GM06990 (cell line): ENCODE measurements at regions not wholly inside any gene's neighbourhood (a gene's known extent, or its start where the extent isn't known, plus 50 kb on each side); places are given as distances from the start of the nearest gene placed in this dataset.

ENCODE experiments used
- DNase-seq: peaks from one replicate; pipeline ENCODE4 v3.0.0-alpha.2; 2011; ENCODE audit not compliant: insufficient read length; ENCODE audit errors: extremely low read depth
- H3K27me3 ChIP-seq: replicated peaks from 2 replicates; pipeline ENCODE4 v1.6.0; 2011; ENCODE audit warnings: low read length; ENCODE audit not compliant: control insufficient read depth, insufficient read depth
- H3K36me3 ChIP-seq: 2 replicates; pipeline ENCODE4 v1.5.1; 2011; ENCODE audit warnings: low read length; ENCODE audit not compliant: control insufficient read depth, insufficient read depth
- H3K4me3 ChIP-seq: replicated peaks from 2 replicates; pipeline ENCODE4 v1.5.1; 2011; ENCODE audit warnings: low read depth, mild to moderate bottlenecking, control low read depth, low read length
- CTCF ChIP-seq: IDR thresholded peaks from 2 replicates; pipeline ENCODE4 v1.5.1; 2011; ENCODE audit warnings: low read length, control low read depth, mild to moderate bottlenecking, inconsistent platforms; ENCODE audit not compliant: insufficient read depth, poor library complexity, severe bottlenecking

- Histone ChIP-seq H3K36me3 (no peaks in the 10 kb centered on the region), H3K4me3 (no peak overlapping the region), H3K27me3 (no peaks in the 10 kb centered on the region; the same call in 1 of the 2 replicates)
- peak; percentile 1 for DNase-seq
- TF ChIP-seq CTCF: peak; percentile 38
These were observed 456.2 kb upstream of the DYNLRB2 start for GRCh38 chr16:80084614-80085013.

GRCh38 chr16:80084163-80084562 is 456.6 kb upstream of the DYNLRB2 start:
- no peaks in the 10 kb centered on the region for H3K36me3 ChIP-seq

GRCh38 chr16:80082906-80083305 is 457.9 kb upstream of the DYNLRB2 start:
- TF ChIP-seq CTCF: no peak
- DNase-seq: no peak
- Histone ChIP-seq H3K36me3 (no peaks in the 10 kb centered on the region), H3K4me3 (no peak overlapping the region), H3K27me3 (no peaks in the 10 kb centered on the region; the same call in 1 of the 2 replicates)

More at GRCh38 chr16:80084163-80084562, 456.6 kb upstream of the DYNLRB2 start:
- H3K4me3 ChIP-seq: no peak overlapping the region
- TF ChIP-seq CTCF: no peak
- H3K27me3 ChIP-seq: no peaks in the 10 kb centered on the region; the same call in 1 of the 2 replicates
- DNase-seq: no peak

DNA sequence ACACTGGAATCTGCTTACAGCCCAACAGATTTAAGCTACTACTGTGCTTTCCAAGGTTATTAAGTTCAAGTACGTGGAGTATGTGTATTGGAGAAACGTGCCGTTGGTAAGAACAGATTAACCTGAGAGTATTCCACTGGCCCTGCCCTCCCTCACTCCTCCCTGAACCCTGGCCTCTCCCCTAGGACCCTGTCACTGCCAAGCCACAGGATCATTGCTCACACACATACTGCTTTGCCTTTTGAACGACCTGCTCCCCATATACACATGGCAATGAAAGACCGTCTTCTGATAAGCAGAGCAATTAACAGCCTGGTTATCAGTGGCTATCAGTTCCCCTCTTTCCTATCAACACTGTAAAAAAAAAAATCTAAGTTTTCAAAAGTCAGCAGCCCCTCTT is 458.9 kb upstream of the DYNLRB2 start:
- Histone ChIP-seq H3K27me3 (no peaks in the 10 kb centered on the region; the same call in 1 of the 2 replicates), H3K4me3 (no peak overlapping the region), H3K36me3 (no peaks in the 10 kb centered on the region)
- no peak for DNase-seq
- no peak for TF ChIP-seq CTCF

DNA sequence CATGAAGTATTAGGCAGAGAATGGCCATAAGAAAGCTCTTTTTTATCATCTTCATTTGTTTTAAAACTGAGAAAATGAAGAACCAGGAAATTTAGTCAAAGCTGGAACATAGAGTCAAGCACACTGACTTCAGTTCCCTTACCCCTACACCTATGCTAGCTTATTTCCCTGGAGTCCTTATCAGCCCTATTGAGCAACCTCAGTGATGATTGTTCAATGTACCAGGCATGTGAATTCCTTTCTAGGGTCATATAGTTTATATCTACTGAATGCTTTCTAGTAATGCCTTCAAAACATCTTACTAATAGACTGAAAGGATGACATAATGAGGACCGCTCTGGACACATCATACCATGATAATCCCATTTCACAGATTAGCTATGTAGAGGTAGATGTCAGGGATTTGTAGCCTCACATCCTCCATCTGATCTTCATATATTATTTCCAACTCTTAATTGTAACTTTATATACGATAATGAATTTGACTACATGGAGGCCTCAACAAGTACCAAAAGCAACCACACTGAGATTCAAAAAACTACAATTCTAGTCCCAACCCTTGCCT is 460.4 kb upstream of the DYNLRB2 start:
- no peaks in the 10 kb centered on the region for H3K36me3 ChIP-seq
- no peak overlapping the region for H3K4me3 ChIP-seq
- H3K27me3 ChIP-seq: no peaks in the 10 kb centered on the region; the same call in 1 of the 2 replicates
- no peak for DNase-seq
- no peak for TF ChIP-seq CTCF

DNA sequence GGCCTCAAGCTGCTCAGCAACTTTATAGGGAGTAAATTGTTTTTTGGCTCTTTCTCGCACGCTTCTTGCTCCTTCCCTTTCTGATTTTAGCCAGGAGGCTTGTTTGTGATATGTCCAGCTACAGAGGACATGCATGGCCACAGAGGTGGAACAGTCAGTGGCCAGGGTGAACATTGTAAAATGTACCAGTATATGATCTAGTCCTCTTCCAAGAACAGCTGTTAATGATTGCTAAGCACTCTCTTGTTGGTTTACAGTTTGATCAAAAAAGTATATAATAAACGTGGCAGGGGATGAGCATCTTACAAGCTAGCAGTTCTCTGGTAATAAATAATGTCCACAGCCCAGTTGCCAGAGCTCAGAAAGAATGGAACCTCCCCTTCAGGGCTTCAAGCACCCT is 461.7 kb upstream of the DYNLRB2 start:
- no peaks in the 10 kb centered on the region for H3K27me3 ChIP-seq
- DNase-seq: no peak
- H3K36me3 ChIP-seq: no peaks in the 10 kb centered on the region

More for the DNA sequence above, 461.7 kb upstream of the DYNLRB2 start:
- no peak for TF ChIP-seq CTCF
- H3K4me3 ChIP-seq: no peak overlapping the region
